Liver (tissue), 8 donors: ENCODE measurements at regions not wholly inside any gene's neighbourhood (a gene's known extent, or its start where the extent isn't known, plus 50 kb on each side); places are given as distances from the start of the nearest gene placed in this dataset.

Source experiments
- DNase-seq: peaks from one replicate; pipeline ENCODE4 v3.0.0-alpha.2; 2017; ENCODE audit warnings: low spot score
- H3K27ac ChIP-seq, 2 donors: one replicate each; pipeline ENCODE4 v1.7.0; 2013; ENCODE audit warnings: inconsistent platforms in 2 of 2, low read length in 2 of 2, control low read depth in 1 of 2, low read depth in 1 of 2, mild to moderate bottlenecking in 1 of 2
- H3K27me3 ChIP-seq, 4 donors: one replicate each; pipeline versions ENCODE4 v1.6.1 to v1.7.0; 2013; ENCODE audit warnings: low read length in 3 of 4, inconsistent platforms in 1 of 4, mild to moderate bottlenecking in 1 of 4, moderate library complexity in 1 of 4; ENCODE audit not compliant: control insufficient read depth in 4 of 4, insufficient read depth in 4 of 4
- H3K36me3 ChIP-seq, 4 donors: one replicate each; pipeline versions ENCODE4 v1.6.1 to v1.7.0; 2013; ENCODE audit warnings: low read length in 3 of 4, mild to moderate bottlenecking in 3 of 4, low read depth in 1 of 4, moderate library complexity in 1 of 4; ENCODE audit not compliant: control insufficient read depth in 4 of 4, insufficient read depth in 3 of 4
- H3K4me1 ChIP-seq, 4 donors: one replicate each; pipeline versions ENCODE4 v1.6.1 to v1.7.0; 2013; ENCODE audit warnings: low read length in 3 of 4, mild to moderate bottlenecking in 3 of 4, moderate library complexity in 1 of 4; ENCODE audit not compliant: control insufficient read depth in 4 of 4, insufficient read depth in 4 of 4
- H3K4me3 ChIP-seq, 3 donors: one replicate each; pipeline versions ENCODE4 v1.6.1 to v1.7.0; 2013; ENCODE audit warnings: low read length in 3 of 3, control low read depth in 1 of 3, low read depth in 1 of 3, mild to moderate bottlenecking in 1 of 3
- H3K9ac ChIP-seq, 2 donors: one replicate each; pipeline ENCODE4 v1.7.0; 2013; ENCODE audit warnings: low read length in 2 of 2, mild to moderate bottlenecking in 2 of 2, moderate library complexity in 2 of 2, control low read depth in 1 of 2, low read depth in 1 of 2
- H3K9me3 ChIP-seq, 4 donors: one replicate each; pipeline versions ENCODE4 v1.6.1 to v1.7.0; 2013; ENCODE audit warnings: low read length in 3 of 4; ENCODE audit not compliant: control insufficient read depth in 4 of 4
- EGR1 ChIP-seq, 2 donors: IDR thresholded peaks; 2 replicates each; pipeline ENCODE4 v1.6.1; 2016 to 2018; ENCODE audit warnings: antibody characterized with exemption in 2 of 2, low read depth in 2 of 2
- FOXA1 ChIP-seq: IDR thresholded peaks from 2 replicates; pipeline ENCODE4 v1.6.1; 2016; ENCODE audit warnings: antibody characterized with exemption
- FOXA2 ChIP-seq: IDR thresholded peaks from 2 replicates; pipeline ENCODE4 v1.6.1; 2016; ENCODE audit warnings: antibody characterized with exemption
- GABPA ChIP-seq, 2 donors: IDR thresholded peaks in 1 of 2; conservative IDR thresholded peaks in 1 of 2; 2 replicates each; pipeline ENCODE4 v1.6.1; 2016; ENCODE audit warnings: antibody characterized with exemption in 2 of 2, mild to moderate bottlenecking in 1 of 2, moderate library complexity in 1 of 2
- HNF4A ChIP-seq, 2 donors: conservative IDR thresholded peaks; 2 replicates each; pipeline ENCODE4 v1.6.1; 2016; ENCODE audit warnings: antibody characterized with exemption in 2 of 2, mild to moderate bottlenecking in 2 of 2
- HNF4G ChIP-seq: IDR thresholded peaks from 2 replicates; pipeline ENCODE4 v1.6.1; 2016; ENCODE audit warnings: antibody characterized with exemption
- JUND ChIP-seq, 2 donors: IDR thresholded peaks; 2 replicates each; pipeline ENCODE4 v1.6.1; 2016; ENCODE audit warnings: antibody characterized with exemption in 2 of 2
- NR2F2 ChIP-seq: IDR thresholded peaks from 2 replicates; pipeline ENCODE4 v1.6.1; 2016; ENCODE audit warnings: antibody characterized with exemption
- RAD21 ChIP-seq, 2 donors: IDR thresholded peaks; 2 replicates each; pipeline ENCODE4 v1.6.1; 2016; ENCODE audit warnings: antibody characterized with exemption in 2 of 2, mild to moderate bottlenecking in 2 of 2
- RXRA ChIP-seq, 2 donors: IDR thresholded peaks; 2 replicates each; pipeline ENCODE4 v1.6.1; 2017 to 2018; ENCODE audit warnings: antibody characterized with exemption in 2 of 2, mild to moderate bottlenecking in 1 of 2
- SP1 ChIP-seq: IDR thresholded peaks from 2 replicates; pipeline ENCODE4 v1.6.1; 2018; ENCODE audit warnings: antibody characterized with exemption, mild to moderate bottlenecking
- TAF1 ChIP-seq: conservative IDR thresholded peaks from 2 replicates; pipeline ENCODE4 v1.6.1; 2016; ENCODE audit warnings: antibody characterized with exemption, mild to moderate bottlenecking
- YY1 ChIP-seq: IDR thresholded peaks from 2 replicates; pipeline ENCODE4 v1.6.1; 2016; ENCODE audit warnings: antibody characterized with exemption, mild to moderate bottlenecking
- WGBS: extraction: QIAGEN DNeasy Blood & Tissue Kit; methylation state at CpG from one replicate; pipeline ENCODE4 v1.1.7; 2013; 5-methylcytosine and 5-hydroxymethylcytosine counted together
- TF ChIP-seq, protein P1 (sequence below): IDR thresholded peaks from 2 replicates; pipeline ENCODE4 v1.6.1; 2016; ENCODE audit warnings: antibody characterized with exemption
- TF ChIP-seq, protein P2 (sequence below): IDR thresholded peaks from 2 replicates; pipeline ENCODE4 v1.6.1; 2016; ENCODE audit warnings: antibody characterized with exemption
- TF ChIP-seq, protein P3 (sequence below): IDR thresholded peaks from 2 replicates; pipeline ENCODE4 v1.6.1; 2016; ENCODE audit warnings: antibody characterized with exemption, mild to moderate bottlenecking
- TF ChIP-seq, protein P4 (sequence below): fragments of 150-350 bp; IDR thresholded peaks from 2 replicates; pipeline ENCODE4 v1.5.1; 2017; ENCODE audit warnings: improper control_type of control experiment, low read depth, low read length; ENCODE audit not compliant: missing input control
- TF ChIP-seq, protein P5 (sequence below): IDR thresholded peaks from 2 replicates; pipeline ENCODE4 v1.6.1; 2016; ENCODE audit warnings: antibody characterized with exemption
- donor health status: healthy.
- donor health status: healthy.
- donor health status: healthy.
- donor health status: healthy.
- donor health status: healthy.

DNA sequence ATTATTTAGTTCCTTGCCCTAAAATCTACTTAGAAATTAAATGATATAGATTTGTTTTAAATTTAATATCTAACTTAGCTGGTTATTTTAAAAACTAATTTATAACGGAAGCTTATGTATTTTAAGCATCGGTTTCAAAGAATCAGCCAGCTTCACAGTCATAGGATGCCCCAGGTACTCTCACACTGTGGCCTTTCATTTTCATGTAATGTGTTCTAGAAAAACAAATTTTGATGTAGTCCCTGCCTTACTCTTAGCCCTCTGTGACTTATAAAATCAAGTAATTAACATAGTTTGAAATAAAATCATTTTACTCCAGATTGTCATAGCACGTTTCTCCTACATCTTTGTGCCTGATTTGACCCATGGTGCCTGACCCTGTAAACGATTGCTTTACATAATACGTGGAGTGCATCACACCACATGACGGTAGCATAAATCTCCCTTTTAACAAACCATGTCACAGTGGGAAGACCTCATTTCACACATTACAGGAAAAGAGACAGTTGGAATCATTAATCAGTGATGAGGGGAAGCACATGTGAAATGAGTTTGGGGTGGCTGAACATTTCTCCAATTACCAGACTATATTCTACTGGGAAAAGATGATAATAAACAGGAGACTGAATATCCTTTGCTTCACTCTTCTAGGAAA lies 731.5 kb upstream of the CDH9 start:
- no peak for DNase-seq
- Histone ChIP-seq H3K27ac (no peak overlapping the region), H3K27me3 (no peaks in the 10 kb centered on the region), H3K4me3 (no peak overlapping the region), H3K9me3 (no peaks in the 10 kb centered on the region), H3K36me3 (no peaks in the 10 kb centered on the region), H3K9ac (no peak overlapping the region), H3K4me1 (no peaks in the 10 kb centered on the region)
- TF ChIP-seq HNF4G = no peak
- no peak for TF ChIP-seq TAF1
- TF ChIP-seq FOXA1 = no peak
- TF ChIP-seq JUND (IDR thresholded peaks at IDR 0.05) = no peak
- no peak for TF ChIP-seq RXRA (IDR thresholded peaks at IDR 0.05)
- TF ChIP-seq FOXA2 = no peak
- TF ChIP-seq HNF4A (conservative IDR thresholded peaks at IDR 0.05) = no peak
- no peak for TF ChIP-seq EGR1 (IDR thresholded peaks at IDR 0.05; ENCODE audit: low read depth in 2 of 2)
- TF ChIP-seq, protein P1, sequence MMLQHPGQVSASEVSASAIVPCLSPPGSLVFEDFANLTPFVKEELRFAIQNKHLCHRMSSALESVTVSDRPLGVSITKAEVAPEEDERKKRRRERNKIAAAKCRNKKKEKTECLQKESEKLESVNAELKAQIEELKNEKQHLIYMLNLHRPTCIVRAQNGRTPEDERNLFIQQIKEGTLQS = no peak
- TF ChIP-seq, protein P2, sequence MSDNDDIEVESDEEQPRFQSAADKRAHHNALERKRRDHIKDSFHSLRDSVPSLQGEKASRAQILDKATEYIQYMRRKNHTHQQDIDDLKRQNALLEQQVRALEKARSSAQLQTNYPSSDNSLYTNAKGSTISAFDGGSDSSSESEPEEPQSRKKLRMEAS = no peak
- no peak for TF ChIP-seq SP1
- no peak for TF ChIP-seq NR2F2
- TF ChIP-seq, protein P3, sequence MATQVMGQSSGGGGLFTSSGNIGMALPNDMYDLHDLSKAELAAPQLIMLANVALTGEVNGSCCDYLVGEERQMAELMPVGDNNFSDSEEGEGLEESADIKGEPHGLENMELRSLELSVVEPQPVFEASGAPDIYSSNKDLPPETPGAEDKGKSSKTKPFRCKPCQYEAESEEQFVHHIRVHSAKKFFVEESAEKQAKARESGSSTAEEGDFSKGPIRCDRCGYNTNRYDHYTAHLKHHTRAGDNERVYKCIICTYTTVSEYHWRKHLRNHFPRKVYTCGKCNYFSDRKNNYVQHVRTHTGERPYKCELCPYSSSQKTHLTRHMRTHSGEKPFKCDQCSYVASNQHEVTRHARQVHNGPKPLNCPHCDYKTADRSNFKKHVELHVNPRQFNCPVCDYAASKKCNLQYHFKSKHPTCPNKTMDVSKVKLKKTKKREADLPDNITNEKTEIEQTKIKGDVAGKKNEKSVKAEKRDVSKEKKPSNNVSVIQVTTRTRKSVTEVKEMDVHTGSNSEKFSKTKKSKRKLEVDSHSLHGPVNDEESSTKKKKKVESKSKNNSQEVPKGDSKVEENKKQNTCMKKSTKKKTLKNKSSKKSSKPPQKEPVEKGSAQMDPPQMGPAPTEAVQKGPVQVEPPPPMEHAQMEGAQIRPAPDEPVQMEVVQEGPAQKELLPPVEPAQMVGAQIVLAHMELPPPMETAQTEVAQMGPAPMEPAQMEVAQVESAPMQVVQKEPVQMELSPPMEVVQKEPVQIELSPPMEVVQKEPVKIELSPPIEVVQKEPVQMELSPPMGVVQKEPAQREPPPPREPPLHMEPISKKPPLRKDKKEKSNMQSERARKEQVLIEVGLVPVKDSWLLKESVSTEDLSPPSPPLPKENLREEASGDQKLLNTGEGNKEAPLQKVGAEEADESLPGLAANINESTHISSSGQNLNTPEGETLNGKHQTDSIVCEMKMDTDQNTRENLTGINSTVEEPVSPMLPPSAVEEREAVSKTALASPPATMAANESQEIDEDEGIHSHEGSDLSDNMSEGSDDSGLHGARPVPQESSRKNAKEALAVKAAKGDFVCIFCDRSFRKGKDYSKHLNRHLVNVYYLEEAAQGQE = no peak
- WGBS = 74% methylated on average over 6 of the region's 6 CpGs

DNA sequence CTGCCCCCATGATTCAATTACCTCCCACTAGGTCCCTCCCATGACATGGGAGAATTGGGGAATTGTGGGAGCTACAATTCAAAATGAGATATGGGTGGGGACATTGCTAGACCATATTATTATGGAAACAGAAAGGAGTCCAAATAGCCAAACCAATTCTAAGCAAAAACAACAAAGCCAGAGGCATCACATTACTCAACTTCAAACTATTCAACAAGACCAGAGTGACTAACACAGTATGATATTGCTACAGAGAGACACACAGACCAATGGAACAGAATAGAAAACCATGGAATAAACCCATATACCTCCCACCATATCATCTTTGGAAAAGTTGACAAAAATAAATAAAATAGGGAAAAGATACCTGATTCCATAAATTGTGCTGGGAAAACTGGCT lies 710.5 kb upstream of the CDH9 start:
- TF ChIP-seq EGR1 (IDR thresholded peaks at IDR 0.05; ENCODE audit: low read depth in 2 of 2) = no peak
- TF ChIP-seq, protein P4, sequence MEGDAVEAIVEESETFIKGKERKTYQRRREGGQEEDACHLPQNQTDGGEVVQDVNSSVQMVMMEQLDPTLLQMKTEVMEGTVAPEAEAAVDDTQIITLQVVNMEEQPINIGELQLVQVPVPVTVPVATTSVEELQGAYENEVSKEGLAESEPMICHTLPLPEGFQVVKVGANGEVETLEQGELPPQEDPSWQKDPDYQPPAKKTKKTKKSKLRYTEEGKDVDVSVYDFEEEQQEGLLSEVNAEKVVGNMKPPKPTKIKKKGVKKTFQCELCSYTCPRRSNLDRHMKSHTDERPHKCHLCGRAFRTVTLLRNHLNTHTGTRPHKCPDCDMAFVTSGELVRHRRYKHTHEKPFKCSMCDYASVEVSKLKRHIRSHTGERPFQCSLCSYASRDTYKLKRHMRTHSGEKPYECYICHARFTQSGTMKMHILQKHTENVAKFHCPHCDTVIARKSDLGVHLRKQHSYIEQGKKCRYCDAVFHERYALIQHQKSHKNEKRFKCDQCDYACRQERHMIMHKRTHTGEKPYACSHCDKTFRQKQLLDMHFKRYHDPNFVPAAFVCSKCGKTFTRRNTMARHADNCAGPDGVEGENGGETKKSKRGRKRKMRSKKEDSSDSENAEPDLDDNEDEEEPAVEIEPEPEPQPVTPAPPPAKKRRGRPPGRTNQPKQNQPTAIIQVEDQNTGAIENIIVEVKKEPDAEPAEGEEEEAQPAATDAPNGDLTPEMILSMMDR = no peak
- TF ChIP-seq, protein P5, sequence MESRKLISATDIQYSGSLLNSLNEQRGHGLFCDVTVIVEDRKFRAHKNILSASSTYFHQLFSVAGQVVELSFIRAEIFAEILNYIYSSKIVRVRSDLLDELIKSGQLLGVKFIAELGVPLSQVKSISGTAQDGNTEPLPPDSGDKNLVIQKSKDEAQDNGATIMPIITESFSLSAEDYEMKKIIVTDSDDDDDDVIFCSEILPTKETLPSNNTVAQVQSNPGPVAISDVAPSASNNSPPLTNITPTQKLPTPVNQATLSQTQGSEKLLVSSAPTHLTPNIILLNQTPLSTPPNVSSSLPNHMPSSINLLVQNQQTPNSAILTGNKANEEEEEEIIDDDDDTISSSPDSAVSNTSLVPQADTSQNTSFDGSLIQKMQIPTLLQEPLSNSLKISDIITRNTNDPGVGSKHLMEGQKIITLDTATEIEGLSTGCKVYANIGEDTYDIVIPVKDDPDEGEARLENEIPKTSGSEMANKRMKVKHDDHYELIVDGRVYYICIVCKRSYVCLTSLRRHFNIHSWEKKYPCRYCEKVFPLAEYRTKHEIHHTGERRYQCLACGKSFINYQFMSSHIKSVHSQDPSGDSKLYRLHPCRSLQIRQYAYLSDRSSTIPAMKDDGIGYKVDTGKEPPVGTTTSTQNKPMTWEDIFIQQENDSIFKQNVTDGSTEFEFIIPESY = no peak
- TF ChIP-seq SP1 = no peak
- no peak for TF ChIP-seq JUND (IDR thresholded peaks at IDR 0.05)
- TF ChIP-seq, protein P2 = no peak
- TF ChIP-seq, protein P3 = no peak
- no peak for TF ChIP-seq FOXA2
- no peak for TF ChIP-seq YY1
- TF ChIP-seq RAD21 (IDR thresholded peaks at IDR 0.05) = no peak
- no peak for TF ChIP-seq FOXA1
- TF ChIP-seq TAF1 = no peak
- no peak for TF ChIP-seq RXRA (IDR thresholded peaks at IDR 0.05)
- no peak for TF ChIP-seq HNF4A (conservative IDR thresholded peaks at IDR 0.05)
- no peak for TF ChIP-seq GABPA (IDR thresholded peaks at IDR 0.05 in 1 of 2, conservative IDR thresholded peaks at IDR 0.05 in 1 of 2)
- no peak for TF ChIP-seq NR2F2
- no peak for TF ChIP-seq HNF4G
- TF ChIP-seq, protein P1 = no peak
- Histone ChIP-seq H3K27ac (no peak overlapping the region), H3K9ac (no peak overlapping the region), H3K27me3 (no peaks in the 10 kb centered on the region), H3K4me1 (no peaks in the 10 kb centered on the region), H3K4me3 (no peak overlapping the region), H3K9me3 (no peaks in the 10 kb centered on the region), H3K36me3 (no peaks in the 10 kb centered on the region)
- DNase-seq = no peak
